Mucosa of rectum (tissue), 2 donors: ENCODE measurements at regions not wholly inside any gene's neighbourhood (a gene's known extent, or its start where the extent isn't known, plus 50 kb on each side); places are given as distances from the start of the nearest gene placed in this dataset.
"Not testable (repeated sequence)": the region's sequence is repeated elsewhere in the genome, so short reads cannot be mapped to it uniquely, and the experiment has no call there.

Experiments
- H3K27ac ChIP-seq, 2 donors: one replicate each; pipeline ENCODE4 v1.7.0; 2013; ENCODE audit warnings: inconsistent platforms in 2 of 2, low read depth in 2 of 2, low read length in 2 of 2
- H3K27me3 ChIP-seq, 2 donors: one replicate each; pipeline ENCODE4 v1.7.0; 2013; ENCODE audit warnings: low read length in 2 of 2; ENCODE audit not compliant: control insufficient read depth in 2 of 2, insufficient read depth in 2 of 2
- H3K36me3 ChIP-seq, 2 donors: one replicate each; pipeline ENCODE4 v1.7.0; 2013; ENCODE audit warnings: low read length in 2 of 2; ENCODE audit not compliant: control insufficient read depth in 2 of 2, insufficient read depth in 2 of 2
- H3K4me1 ChIP-seq, 2 donors: one replicate each; pipeline ENCODE4 v1.7.0; 2013; ENCODE audit warnings: low read length in 2 of 2, mild to moderate bottlenecking in 1 of 2; ENCODE audit not compliant: control insufficient read depth in 2 of 2, insufficient read depth in 2 of 2
- H3K4me3 ChIP-seq, 2 donors: one replicate each; pipeline ENCODE4 v1.7.0; 2013; ENCODE audit warnings: low read length in 2 of 2
- H3K9ac ChIP-seq, 2 donors: one replicate each; pipeline ENCODE4 v1.7.0; 2013; ENCODE audit warnings: low read length in 2 of 2, low read depth in 1 of 2, mild to moderate bottlenecking in 1 of 2
- H3K9me3 ChIP-seq, 2 donors: one replicate each; pipeline ENCODE4 v1.7.0; 2013; ENCODE audit warnings: low read length in 2 of 2; ENCODE audit not compliant: control insufficient read depth in 2 of 2
- donor health status: healthy.
- donor health status: Normal muscosa, but diverticular disease.

GRCh38 chr4:1566838-1567518 lies 117.1 kb downstream of the FAM53A start:
- H3K4me1 ChIP-seq: peaks cover 0 to 7% of the 10 kb centered on the region in 2 donors
- no peak overlapping the region for H3K9ac ChIP-seq
- H3K9me3 ChIP-seq: no peaks in the 10 kb centered on the region
- H3K4me3 ChIP-seq: no peak overlapping the region
- peak overlapping the region in 1 of 2 donors; percentile 23 for H3K27ac ChIP-seq
- peaks cover 9 to 18% of the 10 kb centered on the region in 2 donors for H3K27me3 ChIP-seq
- no peaks in the 10 kb centered on the region for H3K36me3 ChIP-seq

DNA sequence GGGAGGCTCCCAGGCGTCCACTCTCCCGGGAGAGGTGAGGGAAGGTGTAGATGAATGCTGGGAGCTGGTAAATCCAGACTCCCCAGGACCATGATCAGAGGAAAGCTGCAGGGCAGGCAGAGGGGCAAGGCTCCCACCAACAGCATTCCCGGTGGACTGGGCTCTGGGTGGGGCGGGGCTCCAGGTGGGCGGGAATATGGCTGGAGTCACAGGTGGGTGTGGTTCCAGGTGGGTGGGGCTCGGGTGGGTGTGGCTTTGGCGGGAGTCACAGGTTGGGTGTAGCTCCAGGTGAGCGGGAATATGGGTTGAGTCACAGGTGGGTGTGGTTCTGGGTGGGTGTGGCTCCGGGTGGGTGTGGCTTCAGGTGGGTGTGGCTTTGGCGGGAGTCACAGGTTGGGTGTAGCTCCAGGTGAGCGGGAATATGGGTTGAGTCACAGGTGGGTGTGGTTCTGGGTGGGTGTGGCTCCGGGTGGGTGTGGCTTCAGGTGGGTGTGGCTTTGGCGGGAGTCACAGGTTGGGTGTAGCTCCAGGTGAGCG lies 117.7 kb downstream of the FAM53A start:
- not testable (repeated sequence) for H3K36me3 ChIP-seq, H3K27ac ChIP-seq, H3K4me3 ChIP-seq, H3K4me1 ChIP-seq, H3K9me3 ChIP-seq, H3K9ac ChIP-seq
- H3K27me3 ChIP-seq: peaks cover 9 to 18% of the 10 kb centered on the region in 2 donors

- H3K4me1 ChIP-seq: peaks cover 0 to 7% of the 10 kb centered on the region in 2 donors
- no peaks in the 10 kb centered on the region for H3K9me3 ChIP-seq
- H3K9ac ChIP-seq: no peak overlapping the region
- peaks cover 9 to 18% of the 10 kb centered on the region in 2 donors for H3K27me3 ChIP-seq
- H3K27ac ChIP-seq: no peak overlapping the region
- H3K36me3 ChIP-seq: no peaks in the 10 kb centered on the region
- no peak overlapping the region for H3K4me3 ChIP-seq
Observed at GRCh38 chr4:1565598-1566295, 118.4 kb downstream of the FAM53A start.

DNA sequence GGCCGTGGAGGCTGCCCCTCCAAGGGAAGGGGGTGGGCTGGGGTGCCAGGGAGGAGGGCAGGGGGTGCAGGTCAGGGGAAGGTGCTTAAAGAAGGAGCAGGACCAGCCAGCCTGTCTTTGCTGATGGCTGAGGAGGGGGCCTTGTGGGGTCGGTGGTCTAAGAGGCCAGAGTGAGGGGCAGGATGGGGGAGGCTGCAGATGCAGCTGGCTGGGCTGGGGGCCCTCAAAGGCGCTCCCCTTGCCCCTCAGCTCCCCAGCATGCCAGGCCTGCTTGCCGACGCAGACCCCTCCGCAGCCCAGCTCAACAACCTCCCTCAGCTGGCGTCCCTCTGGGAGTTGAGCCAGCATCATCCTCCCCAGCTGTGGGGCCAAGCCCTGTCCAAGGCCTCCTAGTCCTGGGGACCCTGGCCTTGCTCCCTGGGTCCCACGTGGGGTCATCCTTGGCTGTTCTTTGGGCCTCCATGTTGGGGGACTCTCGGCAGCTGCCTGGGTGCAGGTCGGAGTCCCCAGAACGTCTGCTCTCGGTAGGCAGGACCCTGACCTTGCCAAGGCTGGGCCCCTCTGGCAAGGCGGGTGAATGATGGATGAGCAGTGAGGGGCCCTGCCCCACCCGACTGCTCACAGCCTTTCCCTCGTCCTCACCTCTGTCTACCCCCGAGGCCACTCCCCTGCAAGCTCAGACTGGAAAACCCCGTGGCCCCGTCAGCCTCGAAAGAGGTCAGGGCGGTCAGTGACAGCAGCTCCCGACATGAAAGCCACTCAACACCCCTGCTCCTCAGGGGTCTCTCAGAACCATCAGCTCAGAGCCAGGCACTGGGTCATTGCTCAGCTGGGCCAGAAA lies 119.4 kb downstream of the FAM53A start:
- Histone ChIP-seq H3K9ac (no peak overlapping the region), H3K4me1 (peaks cover 0 to 7% of the 10 kb centered on the region in 2 donors), H3K36me3 (no peaks in the 10 kb centered on the region), H3K9me3 (no peaks in the 10 kb centered on the region), H3K27ac (no peak overlapping the region), H3K27me3 (peaks cover 9 to 18% of the 10 kb centered on the region in 2 donors), H3K4me3 (no peak overlapping the region)

GRCh38 chr4:1563768-1564485 lies 120.2 kb downstream of the FAM53A start:
- Histone ChIP-seq H3K4me3 (no peak overlapping the region), H3K36me3 (no peaks in the 10 kb centered on the region), H3K27ac (no peak overlapping the region), H3K9me3 (no peaks in the 10 kb centered on the region), H3K9ac (no peak overlapping the region), H3K4me1 (peaks cover 0 to 7% of the 10 kb centered on the region in 2 donors), H3K27me3 (peaks cover 9 to 18% of the 10 kb centered on the region in 2 donors)

GRCh38 chr4:1563241-1563640 lies 120.9 kb downstream of the FAM53A start:
- Histone ChIP-seq H3K4me1 (peaks cover 0 to 7% of the 10 kb centered on the region in 2 donors), H3K36me3 (no peaks in the 10 kb centered on the region), H3K27me3 (peaks cover 9 to 18% of the 10 kb centered on the region in 2 donors), H3K9ac (no peak overlapping the region), H3K4me3 (no peak overlapping the region), H3K9me3 (no peaks in the 10 kb centered on the region), H3K27ac (no peak overlapping the region)

- Histone ChIP-seq H3K27ac (no peak overlapping the region), H3K4me3 (no peak overlapping the region), H3K36me3 (no peaks in the 10 kb centered on the region), H3K9ac (no peak overlapping the region), H3K9me3 (no peaks in the 10 kb centered on the region), H3K27me3 (peaks cover 11 to 22% of the 10 kb centered on the region in 2 donors), H3K4me1 (peaks cover 0 to 7% of the 10 kb centered on the region in 2 donors)
Observed at GRCh38 chr4:1562771-1563170, 121.3 kb downstream of the FAM53A start.

- Histone ChIP-seq H3K9me3 (no peaks in the 10 kb centered on the region), H3K27ac (no peak overlapping the region), H3K4me3 (no peak overlapping the region), H3K9ac (no peak overlapping the region), H3K27me3 (peaks cover 14 to 23% of the 10 kb centered on the region in 2 donors), H3K4me1 (peaks cover 0 to 3% of the 10 kb centered on the region in 2 donors), H3K36me3 (no peaks in the 10 kb centered on the region)
Observed at GRCh38 chr4:1562371-1562770, 121.7 kb downstream of the FAM53A start.

- Histone ChIP-seq H3K27me3 (peaks cover 20 to 25% of the 10 kb centered on the region in 2 donors), H3K36me3 (no peaks in the 10 kb centered on the region), H3K27ac (no peak overlapping the region), H3K4me3 (no peak overlapping the region), H3K9me3 (no peaks in the 10 kb centered on the region), H3K9ac (no peak overlapping the region), H3K4me1 (no peaks in the 10 kb centered on the region)
Observed at GRCh38 chr4:1561286-1561990, 122.7 kb downstream of the FAM53A start.
